ENCODE measurements at regions not wholly inside any gene's neighbourhood (a gene's known extent, or its start where the extent isn't known, plus 50 kb on each side); places are given as distances from the start of the nearest gene placed in this dataset.

DNA sequence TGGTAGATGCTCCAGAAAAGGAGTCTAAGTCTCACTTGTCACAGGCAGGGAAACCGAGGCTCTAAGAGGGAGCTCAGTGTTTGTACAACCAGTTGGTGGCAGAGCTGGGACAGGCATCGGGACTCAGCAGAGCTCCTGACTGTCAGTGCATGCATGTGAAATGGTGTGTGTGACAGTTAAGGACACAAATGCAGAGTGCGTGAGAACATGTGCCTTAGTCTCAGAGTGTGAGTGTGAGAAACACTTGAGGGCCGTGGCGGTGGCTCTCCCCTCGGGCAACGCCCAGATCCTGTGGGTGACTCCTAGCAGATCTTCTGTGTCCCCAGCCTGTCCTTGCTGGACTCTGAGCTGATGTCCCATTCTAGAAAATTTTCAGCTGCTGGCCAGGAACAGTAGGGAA is 362.6 kb downstream of the MATN1 start:
- no peak overlapping the region for H3K4me3 ChIP-seq (ENCODE audit: low read depth, low read length)
- DNase-seq (ENCODE audit: low read depth), result no peak
- TF ChIP-seq, protein P1, sequence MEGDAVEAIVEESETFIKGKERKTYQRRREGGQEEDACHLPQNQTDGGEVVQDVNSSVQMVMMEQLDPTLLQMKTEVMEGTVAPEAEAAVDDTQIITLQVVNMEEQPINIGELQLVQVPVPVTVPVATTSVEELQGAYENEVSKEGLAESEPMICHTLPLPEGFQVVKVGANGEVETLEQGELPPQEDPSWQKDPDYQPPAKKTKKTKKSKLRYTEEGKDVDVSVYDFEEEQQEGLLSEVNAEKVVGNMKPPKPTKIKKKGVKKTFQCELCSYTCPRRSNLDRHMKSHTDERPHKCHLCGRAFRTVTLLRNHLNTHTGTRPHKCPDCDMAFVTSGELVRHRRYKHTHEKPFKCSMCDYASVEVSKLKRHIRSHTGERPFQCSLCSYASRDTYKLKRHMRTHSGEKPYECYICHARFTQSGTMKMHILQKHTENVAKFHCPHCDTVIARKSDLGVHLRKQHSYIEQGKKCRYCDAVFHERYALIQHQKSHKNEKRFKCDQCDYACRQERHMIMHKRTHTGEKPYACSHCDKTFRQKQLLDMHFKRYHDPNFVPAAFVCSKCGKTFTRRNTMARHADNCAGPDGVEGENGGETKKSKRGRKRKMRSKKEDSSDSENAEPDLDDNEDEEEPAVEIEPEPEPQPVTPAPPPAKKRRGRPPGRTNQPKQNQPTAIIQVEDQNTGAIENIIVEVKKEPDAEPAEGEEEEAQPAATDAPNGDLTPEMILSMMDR (conservative IDR thresholded peaks at IDR 0.05; ENCODE audit: low read depth, low read length), result no peak

DNA sequence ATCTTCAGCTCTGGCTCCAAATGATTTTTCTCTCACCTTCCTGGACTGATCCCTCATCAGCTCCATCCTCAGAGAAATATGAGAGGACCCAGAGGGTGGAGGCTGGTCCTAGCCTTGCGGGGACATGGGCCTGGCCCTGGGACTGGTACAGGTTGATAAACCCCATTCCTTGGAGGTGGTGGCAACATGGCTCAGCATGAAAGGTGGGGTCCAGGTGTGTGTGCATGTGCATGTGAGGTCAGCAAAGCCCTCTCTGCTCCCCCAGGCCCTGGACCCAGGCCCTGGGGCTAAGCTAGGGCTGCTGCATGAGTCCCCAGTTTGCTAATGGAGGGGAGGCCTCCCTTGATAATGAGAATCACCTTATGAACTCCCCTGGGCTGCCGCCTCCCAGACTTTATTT is 363.1 kb downstream of the MATN1 start:
- TF ChIP-seq, protein P1 (conservative IDR thresholded peaks at IDR 0.05; ENCODE audit: low read depth, low read length), result no peak
- DNase-seq (ENCODE audit: low read depth), result no peak
- no peak overlapping the region for H3K4me3 ChIP-seq (ENCODE audit: low read depth, low read length)

DNA sequence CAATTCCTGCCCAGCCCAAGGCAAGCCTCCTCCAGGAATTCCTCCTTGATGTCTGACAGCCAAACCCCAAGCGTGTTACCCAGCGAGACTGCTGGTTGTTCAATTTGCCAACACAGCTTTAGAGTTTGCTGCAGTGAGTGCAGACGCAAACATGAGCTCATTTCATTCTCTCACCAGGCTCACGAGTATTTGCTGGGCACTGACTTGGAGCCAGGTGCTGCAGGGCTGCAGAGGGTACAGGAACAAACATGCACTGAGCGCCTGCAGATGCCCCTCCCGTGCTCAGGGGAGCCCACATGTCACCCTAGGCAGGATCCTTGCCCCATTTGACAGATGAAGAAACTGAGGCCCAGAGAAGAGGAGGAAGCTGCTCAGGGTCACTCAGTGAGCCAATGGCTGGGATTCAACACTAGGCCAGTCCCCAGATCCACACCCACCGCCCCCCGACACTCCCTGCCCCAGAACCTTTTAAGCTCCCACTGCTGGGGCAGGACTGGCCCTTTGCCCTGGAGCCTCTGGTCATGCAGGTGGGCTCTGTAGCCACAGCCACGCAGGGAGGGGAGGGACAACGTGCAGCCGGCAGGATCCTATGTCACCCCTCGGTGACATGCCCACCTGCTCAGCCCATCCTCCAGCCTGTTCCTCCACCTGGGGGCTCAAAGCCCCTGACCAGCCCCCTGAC is 363.7 kb downstream of the MATN1 start:
- TF ChIP-seq, protein P1 (conservative IDR thresholded peaks at IDR 0.05; ENCODE audit: low read depth, low read length), result no peak
- no peak for DNase-seq (ENCODE audit: low read depth)

DNA sequence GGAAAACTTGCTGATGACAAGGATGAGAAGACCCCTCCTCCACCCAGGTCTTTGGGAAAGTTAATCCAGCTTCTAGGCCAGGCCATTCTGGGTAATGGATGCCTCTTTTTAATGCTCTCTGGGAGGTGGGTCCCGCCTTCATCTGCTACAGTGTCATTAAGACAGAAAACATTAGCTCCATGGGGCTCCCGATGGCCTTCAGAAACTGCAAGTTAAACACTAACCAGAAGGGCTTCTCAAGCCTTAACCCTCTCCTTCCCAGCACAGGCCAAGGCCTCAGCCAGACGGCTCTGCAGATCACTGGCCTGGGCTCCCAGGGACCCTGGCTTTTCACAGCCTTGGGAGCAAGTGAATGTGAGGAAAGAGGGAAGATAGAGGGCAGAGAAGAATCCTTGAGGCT is 364.9 kb downstream of the MATN1 start:
- no peak for DNase-seq (ENCODE audit: low read depth)
- TF ChIP-seq, protein P1 (conservative IDR thresholded peaks at IDR 0.05; ENCODE audit: low read depth, low read length), result no peak

More for the DNA sequence above, 363.7 kb downstream of the MATN1 start:
- no peak overlapping the region for H3K4me3 ChIP-seq (ENCODE audit: low read depth, low read length)

DNA sequence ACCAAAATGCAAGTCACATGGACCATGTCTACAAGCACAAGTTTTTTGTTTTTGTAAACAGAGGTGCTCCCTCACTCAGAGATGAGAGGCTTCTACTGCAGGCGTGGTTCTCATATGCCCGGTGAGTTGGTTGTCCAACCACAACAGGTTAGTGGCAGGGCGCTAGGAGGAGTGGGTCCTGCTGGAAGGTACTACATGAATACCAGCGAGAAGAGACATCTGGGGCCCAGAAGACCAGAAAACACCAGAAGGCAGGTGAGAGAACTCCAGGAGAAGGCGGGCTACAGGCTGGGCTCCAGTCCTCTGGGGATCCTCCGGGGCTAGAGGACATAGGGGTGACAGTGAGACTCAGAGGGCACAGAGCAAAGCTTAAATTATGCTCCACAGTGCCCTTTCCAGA is 366.5 kb downstream of the MATN1 start:
- no peak for DNase-seq (ENCODE audit: low read depth)
- TF ChIP-seq, protein P1 (conservative IDR thresholded peaks at IDR 0.05; ENCODE audit: low read depth, low read length), result no peak
- H3K4me3 ChIP-seq (ENCODE audit: low read depth, low read length), result no peak overlapping the region

More for the DNA sequence above, 364.9 kb downstream of the MATN1 start:
- no peak overlapping the region for H3K4me3 ChIP-seq (ENCODE audit: low read depth, low read length)

DNA sequence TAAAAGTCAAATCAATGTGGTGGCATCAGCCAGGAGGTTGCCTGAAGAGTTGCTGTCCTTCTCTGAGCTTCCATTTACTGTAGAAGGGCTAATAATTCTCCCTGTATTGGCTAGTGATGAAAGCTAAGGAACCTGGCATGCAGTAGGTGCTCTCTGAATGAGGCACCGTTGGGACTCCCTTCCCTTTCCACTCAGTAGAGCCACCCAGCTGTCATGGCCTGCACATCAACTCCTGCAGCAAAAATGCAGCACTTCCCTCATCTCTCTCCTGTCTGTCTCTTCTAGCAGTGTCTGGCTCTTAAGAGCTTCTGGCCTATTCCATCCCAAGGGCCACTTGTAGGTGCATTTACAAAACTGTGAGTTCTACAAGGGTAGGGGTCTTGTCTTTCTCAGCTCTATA is 369.0 kb downstream of the MATN1 start:
- no peak for DNase-seq (ENCODE audit: low read depth)
- H3K4me3 ChIP-seq (ENCODE audit: low read depth, low read length), result no peak overlapping the region
- TF ChIP-seq, protein P1 (conservative IDR thresholded peaks at IDR 0.05; ENCODE audit: low read depth, low read length), result no peak

DNA sequence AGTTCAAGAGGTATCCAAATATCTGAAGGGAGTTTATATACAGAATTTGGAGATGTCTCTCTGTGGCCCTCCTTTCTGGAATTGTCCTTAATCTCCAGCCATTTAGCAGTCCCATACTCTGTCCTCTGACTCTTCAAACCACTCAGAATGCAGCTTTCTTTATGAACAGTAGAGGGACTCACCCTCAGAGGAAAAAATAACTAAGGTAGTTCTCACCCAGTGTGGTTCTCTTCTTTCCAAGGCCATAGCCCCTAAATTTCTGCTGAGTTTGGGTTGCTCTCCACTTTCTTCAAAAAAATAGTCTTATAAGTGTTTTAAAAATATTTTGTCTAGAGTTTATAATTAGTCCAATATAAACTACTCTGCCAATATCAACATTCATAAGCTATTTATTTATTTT is 369.7 kb downstream of the MATN1 start:
- peak; percentile 11 for DNase-seq (ENCODE audit: low read depth)
- no peak overlapping the region for H3K4me3 ChIP-seq (ENCODE audit: low read depth, low read length)
- TF ChIP-seq, protein P1 (conservative IDR thresholded peaks at IDR 0.05; ENCODE audit: low read depth, low read length), result peak; percentile 33

Data from choroid plexus epithelial cell (primary cell).